Right lobe of liver (tissue), 6 donors: ENCODE measurements at regions not wholly inside any gene's neighbourhood (a gene's known extent, or its start where the extent isn't known, plus 50 kb on each side); places are given as distances from the start of the nearest gene placed in this dataset.
A peak's percentile ranks its signal among the peaks of the same experiment; 100 is the strongest.

ENCODE experiments used
- ATAC-seq, 4 donors: fragments of 200-7000 bp; cut with Tn5 transposase; one replicate each; pipeline ENCODE4 v1.9.1; 2020; ENCODE audit warnings: mild to moderate bottlenecking in 4 of 4, moderate library complexity in 4 of 4
- DNase-seq, 3 donors: peaks; one replicate each; pipeline ENCODE4 v3.0.0-alpha.2; 2020
- H3K27ac ChIP-seq, 3 donors: fragments of 200-600 bp; one replicate each; pipeline ENCODE4 v1.8.0; 2022
- H3K27me3 ChIP-seq, 2 donors: fragments of 200-600 bp; one replicate each; pipeline ENCODE4 v1.8.0; 2022
- H3K36me3 ChIP-seq, 4 donors: fragments of 200-600 bp; sonication (generic) in 1 of 4; one replicate each; pipeline versions ENCODE4 v1.5.1 to v1.8.0; 2017 to 2022; ENCODE audit warnings: control low read depth in 1 of 4
- H3K4me1 ChIP-seq, 4 donors: fragments of 200-600 bp; sonication (generic) in 1 of 4; one replicate each; pipeline versions ENCODE4 v1.5.1 to v1.8.0; 2017 to 2022; ENCODE audit warnings: control low read depth in 1 of 4
- H3K4me3 ChIP-seq, 3 donors: fragments of 200-600 bp; one replicate each; pipeline ENCODE4 v1.8.0; 2022
- H3K9me3 ChIP-seq, 4 donors: fragments of 200-600 bp; sonication (generic) in 1 of 4; one replicate each; pipeline versions ENCODE4 v1.5.1 to v1.8.0; 2017 to 2022; ENCODE audit warnings: control low read depth in 1 of 4
- CTCF ChIP-seq, 4 donors: fragments of 200-600 bp in 3 of 4; fragments of 450-650 bp in 1 of 4; IDR thresholded peaks; one replicate each; pipeline versions ENCODE4 v1.5.1 to v1.8.0; 2016 to 2022; ENCODE audit warnings: antibody characterized with exemption in 4 of 4, mild to moderate bottlenecking in 2 of 4
- POLR2A ChIP-seq: fragments of 450-650 bp; IDR thresholded peaks from one replicate; pipeline ENCODE4 v1.6.1; 2017; ENCODE audit warnings: antibody characterized with exemption, mild to moderate bottlenecking
- WGBS: methylation state at CpG from one replicate; pipeline ENCODE4 v1.1.6; 2018; ENCODE audit warnings: low coverage, low lambda C conversion rate; ENCODE audit not compliant: insufficient coverage; ENCODE audit errors: missing lambda C conversion rate; 5-methylcytosine and 5-hydroxymethylcytosine counted together
- intact Hi-C, 2 donors: fragments of 100-400 bp; cut with DNase I; formaldehyde crosslinking; loops; one replicate each; pipeline versions ENCODE4 v1.11.2 to v1.14.1; 2022
- donor health status: DM: no; HTN: yes; CAD: no.
- donor health status: DM: no; HTN: no; CAD: no.
- donor health status: DM: no; HTN: no; CAD: no.
- donor health status: DM: no; HTN: yes; CAD: no.
- donor health status: DM: no; HTN: yes; CAD: no.

DNA sequence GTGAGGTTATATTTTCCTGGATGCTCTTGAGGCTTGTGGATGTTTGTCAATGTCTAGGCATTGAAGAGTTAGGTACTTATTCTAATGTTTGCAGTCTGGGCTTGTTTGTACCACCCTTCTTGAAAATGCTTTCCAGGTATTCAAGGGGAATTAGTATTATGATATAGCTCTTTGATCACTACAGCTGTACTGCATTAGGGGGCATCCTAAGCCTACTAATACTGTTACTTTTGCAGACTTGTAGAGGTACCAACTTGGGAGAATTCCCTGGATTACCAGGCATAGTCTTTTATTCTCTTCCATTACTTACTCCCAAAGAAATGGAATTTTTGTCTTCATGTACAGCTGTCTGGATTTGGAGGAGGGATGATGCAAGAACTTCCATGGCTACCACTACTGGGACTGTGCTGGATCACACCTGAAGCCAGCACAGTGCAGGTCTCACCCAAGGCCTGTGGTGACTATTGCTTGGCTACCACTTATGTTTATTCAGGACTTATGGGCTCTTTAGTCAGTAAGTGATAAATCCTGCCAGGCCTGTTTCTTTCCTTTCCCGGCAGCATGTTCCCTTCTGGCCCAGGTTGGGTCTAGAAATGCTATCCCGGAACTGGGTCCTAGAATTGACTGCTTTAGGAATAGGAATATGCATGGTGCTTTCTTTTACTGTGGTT lies 402.9 kb downstream of the IL20RB start:
- TF ChIP-seq POLR2A (no peak), CTCF (IDR thresholded peaks at IDR 0.05) (no peak)
- H3K27ac ChIP-seq, result no peak overlapping the region
- no peaks in the 10 kb centered on the region for H3K4me1 ChIP-seq
- H3K4me3 ChIP-seq, result no peak overlapping the region
- H3K36me3 ChIP-seq, result no peaks in the 10 kb centered on the region
- H3K27me3 ChIP-seq, result no peaks in the 10 kb centered on the region
- 40% methylated on average over 1 of the region's 2 CpGs for WGBS
- ATAC-seq (no peak), DNase-seq (no peak)
- intact Hi-C loops, result no loop called here
- H3K9me3 ChIP-seq, result no peaks in the 10 kb centered on the region

DNA sequence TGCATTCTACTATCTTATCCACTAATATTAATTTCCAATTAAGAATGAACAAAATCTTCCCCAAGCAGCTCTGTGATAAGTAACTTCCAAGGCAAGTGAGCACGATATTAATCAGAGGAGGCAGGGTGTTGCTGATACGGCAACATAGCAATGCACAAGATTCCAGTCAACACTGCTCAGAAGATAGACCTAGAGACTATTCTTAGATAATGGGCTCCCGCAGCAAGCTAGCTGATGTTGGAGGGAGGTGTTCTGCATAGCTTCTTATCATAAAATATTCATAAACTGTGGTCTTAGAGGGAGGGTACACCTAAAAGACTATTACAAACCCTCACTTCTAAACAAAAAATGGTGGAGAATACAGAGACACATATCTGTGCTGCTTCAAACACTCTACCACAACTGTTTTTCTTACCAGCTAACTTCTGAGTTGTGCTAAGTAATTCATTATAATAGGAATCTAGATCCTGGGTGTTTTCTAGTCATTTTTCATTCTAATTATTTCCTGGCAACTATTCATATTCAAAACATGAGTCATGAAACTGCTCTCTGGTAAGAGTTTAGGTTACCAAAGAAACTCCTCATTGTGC lies 382.0 kb upstream of the SOX14 start:
- no peaks in the 10 kb centered on the region for H3K36me3 ChIP-seq
- no peaks in the 10 kb centered on the region for H3K27me3 ChIP-seq
- DNase-seq (no peak), ATAC-seq (no peak)
- WGBS, result 62% methylated on average over 3 of the region's 3 CpGs
- intact Hi-C loops, result no loop called here
- H3K9me3 ChIP-seq, result no peaks in the 10 kb centered on the region
- H3K4me3 ChIP-seq, result no peak overlapping the region
- no peak overlapping the region for H3K27ac ChIP-seq
- no peaks in the 10 kb centered on the region for H3K4me1 ChIP-seq
- TF ChIP-seq POLR2A (no peak), CTCF (IDR thresholded peaks at IDR 0.05) (no peak)

DNA sequence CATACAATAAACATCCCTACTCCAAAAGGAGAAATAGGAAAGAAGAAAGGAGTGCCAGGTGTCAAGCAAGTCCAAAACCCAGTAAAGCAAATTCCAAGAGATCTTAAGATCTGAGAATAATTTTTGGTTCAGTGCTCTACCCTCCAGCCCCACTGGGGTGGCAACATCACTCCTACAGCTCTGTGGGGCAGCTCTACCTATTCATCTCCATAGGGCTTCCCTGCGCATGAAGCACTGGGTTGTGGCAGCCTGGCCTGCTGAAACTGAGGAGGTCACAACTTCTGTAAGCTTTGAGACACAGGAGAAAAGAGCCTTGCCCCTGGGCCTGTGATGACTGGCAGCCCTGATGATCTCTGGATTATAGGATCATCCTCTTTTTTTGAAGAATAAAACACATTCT lies 378.2 kb upstream of the SOX14 start:
- no peak for ATAC-seq
- DNase-seq, result no peak
- 80% methylated on average over 1 of the region's 1 CpG for WGBS
- no peak overlapping the region for H3K4me3 ChIP-seq
- intact Hi-C loops, result no loop called here
- no peaks in the 10 kb centered on the region for H3K36me3 ChIP-seq
- TF ChIP-seq CTCF (IDR thresholded peaks at IDR 0.05), result no peak
- no peak for TF ChIP-seq POLR2A
- H3K27ac ChIP-seq, result no peak overlapping the region
- no peaks in the 10 kb centered on the region for H3K27me3 ChIP-seq
- no peaks in the 10 kb centered on the region for H3K9me3 ChIP-seq
- H3K4me1 ChIP-seq, result no peaks in the 10 kb centered on the region

DNA sequence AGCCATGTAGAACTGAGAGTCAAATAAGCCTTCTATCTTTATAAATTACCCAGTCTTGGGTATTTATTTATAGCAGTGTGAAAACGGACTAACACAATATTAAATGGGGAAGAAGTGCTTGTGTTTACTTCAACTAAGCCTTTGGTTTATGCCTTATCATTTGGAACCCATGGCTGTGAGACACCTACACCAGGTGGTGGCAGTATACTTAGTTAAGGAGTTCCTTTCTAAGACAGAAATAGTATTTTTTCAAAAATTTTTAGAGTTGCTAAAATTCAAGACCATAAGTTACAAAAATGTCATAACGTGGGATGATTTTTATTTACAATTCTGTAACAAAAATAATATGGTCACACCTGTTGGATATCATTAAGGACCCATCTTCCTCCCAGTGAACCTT lies 354.5 kb upstream of the SOX14 start:
- 18% methylated on average over 2 of the region's 2 CpGs for WGBS
- intact Hi-C loops, result no loop called here
- Histone ChIP-seq H3K27ac (no peak overlapping the region), H3K4me3 (no peak overlapping the region), H3K4me1 (no peaks in the 10 kb centered on the region), H3K9me3 (no peaks in the 10 kb centered on the region), H3K27me3 (no peaks in the 10 kb centered on the region), H3K36me3 (no peaks in the 10 kb centered on the region)
- TF ChIP-seq CTCF (IDR thresholded peaks at IDR 0.05) (peak in 1 of 4 donors; percentile 23), POLR2A (no peak)
- ATAC-seq, result no peak
- DNase-seq, result no peak
